GM21737 (cell line): ENCODE measurements at regions not wholly inside any gene's neighbourhood (a gene's known extent, or its start where the extent isn't known, plus 50 kb on each side); places are given as distances from the start of the nearest gene placed in this dataset.
"Not testable (repeated sequence)": the region's sequence is repeated elsewhere in the genome, so short reads cannot be mapped to it uniquely, and the experiment has no call there.

Source experiments
- ATAC-seq: cut with Tn5 transposase; IDR thresholded peaks from one replicate; pipeline ENCODE4 v1.9.1; 2021; ENCODE audit warnings: mild to moderate bottlenecking, moderate library complexity; ENCODE audit not compliant: unreplicated experiment

DNA sequence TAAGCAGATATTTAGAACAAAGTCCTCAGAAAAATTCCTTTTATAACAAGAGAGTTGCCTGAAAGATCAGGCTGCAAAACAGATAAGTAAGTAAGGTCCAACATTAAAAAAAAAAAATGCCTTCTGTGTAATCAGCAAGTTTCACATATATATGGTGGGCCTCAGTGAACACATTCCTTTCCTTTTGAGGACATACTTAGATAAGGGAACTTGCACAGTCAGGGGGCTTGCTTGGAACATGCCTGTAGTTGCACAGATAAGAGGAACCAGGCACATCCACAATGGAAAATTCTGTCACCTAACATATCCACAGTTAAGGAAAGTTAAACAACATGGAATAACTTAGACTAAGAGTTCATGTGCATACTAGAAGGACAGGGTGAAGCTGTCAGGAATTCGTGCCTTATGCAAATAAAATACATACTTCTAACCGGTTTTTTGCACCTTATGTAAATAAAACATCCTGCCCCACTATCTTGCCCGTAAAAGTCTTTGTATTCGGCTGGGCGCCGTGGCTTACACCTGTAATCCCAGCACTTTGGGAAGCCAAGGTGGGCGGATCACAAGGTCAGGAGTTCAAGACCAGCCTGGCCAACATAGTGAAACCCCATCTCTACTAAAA lies 257.3 kb downstream of the ZNF33B start:
- no peak for ATAC-seq

- peak; percentile 95 for ATAC-seq
These were observed 270.7 kb downstream of the ZNF33B start for GRCh38 chr10:42367532-42368230.

GRCh38 chr10:42351745-42352144 lies 286.6 kb downstream of the ZNF33B start:
- ATAC-seq, result no peak

DNA sequence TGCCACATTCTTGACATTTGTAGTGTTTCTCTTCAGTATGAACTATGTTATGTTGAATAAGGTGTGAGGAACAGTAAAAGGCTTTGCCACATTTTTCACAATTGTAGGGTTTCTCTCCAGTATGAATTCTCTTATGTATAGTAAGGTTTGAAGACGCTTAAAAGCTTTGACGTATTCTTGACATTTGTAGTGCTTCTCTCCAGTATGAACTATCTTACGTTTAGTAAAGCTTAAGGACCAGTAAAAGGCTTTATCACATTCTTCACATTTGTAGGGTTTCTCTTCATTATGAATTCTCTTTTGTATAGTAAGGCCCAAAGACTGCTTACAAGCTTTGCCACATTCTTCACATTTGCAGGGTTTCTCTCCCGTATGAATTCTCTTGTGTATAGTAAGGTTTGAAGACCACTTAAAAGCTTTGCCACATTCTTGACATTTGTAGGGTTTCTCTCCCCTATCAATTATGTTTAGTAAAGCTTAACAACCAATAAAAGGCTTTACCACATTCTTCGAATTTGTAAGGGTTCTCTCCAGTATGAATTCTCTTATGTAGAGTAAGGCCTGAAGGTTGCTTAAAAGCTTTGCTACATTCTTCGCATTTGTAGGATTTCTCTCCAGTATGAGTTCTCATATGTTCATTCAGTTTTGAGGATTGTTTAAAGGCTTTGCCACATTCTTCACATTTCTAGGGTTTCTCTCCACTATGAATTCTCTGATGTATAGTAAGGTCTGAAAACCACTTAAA lies 301.6 kb downstream of the ZNF33B start:
- ATAC-seq, result not testable (repeated sequence)

DNA sequence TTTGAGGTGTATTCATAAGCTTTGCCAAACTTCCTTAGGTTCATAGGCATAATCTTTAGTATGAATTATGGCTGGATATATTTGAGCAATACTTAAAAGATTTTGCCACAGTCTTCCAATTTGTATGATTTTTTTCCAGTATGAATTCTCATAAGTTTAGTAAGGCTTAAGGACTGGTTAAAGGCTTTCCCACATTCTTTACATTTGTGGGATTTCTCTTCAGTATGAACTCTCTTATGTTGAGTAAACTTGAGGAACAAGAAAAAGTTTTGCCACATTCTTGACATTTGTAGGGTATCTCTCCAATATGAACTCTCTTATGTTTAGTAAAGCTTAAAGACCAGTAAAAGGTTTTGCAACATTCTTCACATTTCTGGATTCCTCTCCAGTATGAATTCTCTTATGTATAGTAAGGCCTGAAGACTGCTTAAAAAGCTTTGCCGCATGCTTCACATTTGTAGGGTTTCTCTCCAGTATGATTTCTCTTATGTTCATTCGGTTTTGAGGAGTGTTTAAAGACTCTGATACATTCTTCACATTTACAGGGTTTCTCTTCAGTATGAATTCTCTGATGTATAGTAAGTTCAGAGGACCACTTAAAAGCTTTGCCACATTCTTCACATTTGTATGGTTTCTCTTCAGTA lies 302.6 kb downstream of the ZNF33B start:
- not testable (repeated sequence) for ATAC-seq

GRCh38 chr10:42304341-42304740 lies 334.0 kb downstream of the ZNF33B start:
- no peak for ATAC-seq

DNA sequence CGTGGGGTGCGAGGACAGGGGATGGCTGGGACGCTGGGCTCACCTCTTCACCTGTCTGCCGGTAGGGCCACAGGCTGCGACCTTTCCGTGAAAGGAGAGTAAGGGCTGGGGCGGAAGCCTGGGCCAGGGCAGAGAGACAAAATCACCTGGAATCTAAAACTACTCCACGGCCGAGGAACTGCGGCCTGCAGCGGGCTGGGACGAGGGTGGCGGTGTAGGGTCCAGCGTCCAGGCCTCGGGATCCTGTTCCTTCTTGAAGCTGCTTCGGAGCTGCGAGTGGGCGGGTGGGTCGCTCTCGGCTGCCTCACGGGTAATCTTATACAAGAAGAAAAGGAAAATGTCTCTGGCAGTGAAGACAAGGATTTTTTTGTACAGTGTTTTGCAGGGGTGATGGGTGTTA lies 356.5 kb downstream of the ZNF33B start:
- ATAC-seq, result not testable (repeated sequence)

GRCh38 chr10:42269788-42270187 lies 368.6 kb downstream of the ZNF33B start:
- not testable (repeated sequence) for ATAC-seq

- not testable (repeated sequence) for ATAC-seq
These were observed 375.1 kb downstream of the ZNF33B start for GRCh38 chr10:42263259-42263658.

- ATAC-seq, result not testable (repeated sequence)
These were observed 395.4 kb downstream of the ZNF33B start for GRCh38 chr10:42243002-42243401.

DNA sequence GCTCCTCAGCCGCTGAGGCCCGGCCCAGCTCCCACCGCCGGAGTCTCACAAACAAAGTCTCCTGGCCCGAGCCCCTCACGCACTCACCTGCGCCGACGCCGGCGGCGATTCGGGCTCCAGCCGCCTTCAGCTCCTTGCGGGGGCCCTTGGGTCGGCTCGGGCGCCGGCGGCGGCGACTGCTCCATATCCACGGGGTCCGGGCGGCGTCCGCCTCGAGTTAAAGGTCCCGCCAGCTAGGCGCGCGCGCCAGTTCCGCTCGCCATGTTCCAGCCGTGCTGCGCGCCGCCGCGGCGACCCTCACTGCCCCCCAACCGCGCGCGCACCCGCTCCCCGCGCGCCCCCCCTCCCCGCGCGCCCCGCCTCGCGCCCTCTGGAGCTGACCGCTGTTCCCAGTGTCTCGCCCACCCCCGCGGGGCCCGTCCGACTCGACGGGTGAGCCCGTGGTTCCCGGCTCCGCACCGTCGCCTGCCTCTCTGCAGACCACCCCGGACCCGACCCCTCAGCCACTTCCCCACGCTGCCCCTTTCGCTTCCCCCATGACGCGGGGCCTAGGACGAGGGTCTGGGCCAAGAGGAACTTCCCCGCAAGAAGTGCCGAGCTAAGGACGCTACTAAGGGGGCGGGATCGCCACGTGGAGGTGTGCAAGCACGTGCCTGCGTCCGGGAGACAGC lies 396.1 kb downstream of the ZNF33B start:
- no peak for ATAC-seq

- not testable (repeated sequence) for ATAC-seq
These were observed 402.0 kb downstream of the ZNF33B start for GRCh38 chr10:42236401-42236800.

DNA sequence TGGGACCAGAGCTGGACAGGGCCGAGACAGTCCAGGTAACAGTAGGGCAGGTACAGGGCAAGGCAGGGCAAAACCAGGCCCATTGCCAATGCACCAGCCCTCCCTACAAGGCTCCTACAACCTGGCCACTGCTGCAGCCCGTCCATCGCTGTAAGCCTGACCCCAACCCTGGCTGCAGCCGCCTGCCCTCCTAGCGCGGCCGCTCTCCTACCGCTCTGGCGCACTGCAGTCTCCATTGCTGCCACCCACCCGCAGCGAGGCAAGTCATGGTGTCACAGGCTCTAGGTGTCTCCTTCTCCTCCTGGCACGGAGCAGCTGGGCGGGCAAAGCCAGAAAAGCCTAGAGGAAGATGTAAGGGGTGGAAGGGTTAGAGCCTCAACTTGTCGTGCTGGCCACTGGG lies 402.6 kb downstream of the ZNF33B start:
- ATAC-seq, result not testable (repeated sequence)

- not testable (repeated sequence) for ATAC-seq
These were observed 403.1 kb downstream of the ZNF33B start for GRCh38 chr10:42235241-42235640.

- not testable (repeated sequence) for ATAC-seq
These were observed 403.9 kb downstream of the ZNF33B start for GRCh38 chr10:42234506-42234905.

- not testable (repeated sequence) for ATAC-seq
These were observed 404.7 kb downstream of the ZNF33B start for GRCh38 chr10:42233461-42234206.

GRCh38 chr10:42232955-42233354 lies 405.4 kb downstream of the ZNF33B start:
- ATAC-seq, result not testable (repeated sequence)

DNA sequence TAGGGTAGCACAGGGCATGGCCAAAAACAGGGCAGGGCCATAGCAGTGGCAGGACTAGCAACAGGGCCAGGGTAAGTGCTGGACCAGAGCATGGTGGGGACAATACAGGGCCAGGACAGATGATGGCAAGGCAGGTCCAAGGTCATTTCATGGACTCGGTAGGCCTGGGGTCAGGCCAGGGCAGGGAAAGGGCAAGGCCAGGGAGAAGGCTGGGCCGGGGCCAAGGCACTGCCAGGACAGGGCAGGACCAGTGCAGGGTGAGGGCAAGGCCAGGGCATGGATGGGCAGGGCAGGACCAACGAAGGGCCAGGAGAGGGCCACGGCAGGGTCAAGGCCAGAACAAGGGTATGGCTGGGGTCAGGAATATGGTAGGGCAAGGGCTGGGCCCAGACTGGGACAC lies 407.6 kb downstream of the ZNF33B start:
- ATAC-seq, result not testable (repeated sequence)

- ATAC-seq, result not testable (repeated sequence)
These were observed 408.3 kb downstream of the ZNF33B start for GRCh38 chr10:42230115-42230514.

GRCh38 chr10:42227859-42228258 lies 410.5 kb downstream of the ZNF33B start:
- not testable (repeated sequence) for ATAC-seq
